ENCODE measurements at regions not wholly inside any gene's neighbourhood (a gene's known extent, or its start where the extent isn't known, plus 50 kb on each side); places are given as distances from the start of the nearest gene placed in this dataset.

DNA sequence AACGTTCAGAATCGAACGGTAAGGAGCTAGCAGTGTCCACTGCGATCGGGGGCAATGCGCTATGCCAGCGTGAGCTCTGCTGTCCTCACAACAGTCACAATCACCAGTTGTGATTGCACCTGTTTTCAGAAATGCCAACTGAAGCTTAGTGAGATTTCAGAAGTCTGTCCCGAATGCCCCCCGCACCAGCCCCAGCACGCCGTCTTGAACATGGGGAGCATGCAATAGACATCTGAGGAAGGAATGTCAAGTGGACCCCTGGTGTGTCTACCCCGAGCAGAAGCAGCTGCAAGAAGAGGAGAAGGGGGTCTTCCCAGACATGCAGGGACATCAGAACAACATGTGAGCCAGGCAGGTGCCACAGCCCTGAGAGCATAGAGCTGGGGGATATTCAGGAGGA, 125.7 kb upstream of the CHST15 start:
- TF ChIP-seq, protein P1, sequence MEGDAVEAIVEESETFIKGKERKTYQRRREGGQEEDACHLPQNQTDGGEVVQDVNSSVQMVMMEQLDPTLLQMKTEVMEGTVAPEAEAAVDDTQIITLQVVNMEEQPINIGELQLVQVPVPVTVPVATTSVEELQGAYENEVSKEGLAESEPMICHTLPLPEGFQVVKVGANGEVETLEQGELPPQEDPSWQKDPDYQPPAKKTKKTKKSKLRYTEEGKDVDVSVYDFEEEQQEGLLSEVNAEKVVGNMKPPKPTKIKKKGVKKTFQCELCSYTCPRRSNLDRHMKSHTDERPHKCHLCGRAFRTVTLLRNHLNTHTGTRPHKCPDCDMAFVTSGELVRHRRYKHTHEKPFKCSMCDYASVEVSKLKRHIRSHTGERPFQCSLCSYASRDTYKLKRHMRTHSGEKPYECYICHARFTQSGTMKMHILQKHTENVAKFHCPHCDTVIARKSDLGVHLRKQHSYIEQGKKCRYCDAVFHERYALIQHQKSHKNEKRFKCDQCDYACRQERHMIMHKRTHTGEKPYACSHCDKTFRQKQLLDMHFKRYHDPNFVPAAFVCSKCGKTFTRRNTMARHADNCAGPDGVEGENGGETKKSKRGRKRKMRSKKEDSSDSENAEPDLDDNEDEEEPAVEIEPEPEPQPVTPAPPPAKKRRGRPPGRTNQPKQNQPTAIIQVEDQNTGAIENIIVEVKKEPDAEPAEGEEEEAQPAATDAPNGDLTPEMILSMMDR (IDR thresholded peaks at IDR 0.05) = no peak
- TF ChIP-seq, protein P2, sequence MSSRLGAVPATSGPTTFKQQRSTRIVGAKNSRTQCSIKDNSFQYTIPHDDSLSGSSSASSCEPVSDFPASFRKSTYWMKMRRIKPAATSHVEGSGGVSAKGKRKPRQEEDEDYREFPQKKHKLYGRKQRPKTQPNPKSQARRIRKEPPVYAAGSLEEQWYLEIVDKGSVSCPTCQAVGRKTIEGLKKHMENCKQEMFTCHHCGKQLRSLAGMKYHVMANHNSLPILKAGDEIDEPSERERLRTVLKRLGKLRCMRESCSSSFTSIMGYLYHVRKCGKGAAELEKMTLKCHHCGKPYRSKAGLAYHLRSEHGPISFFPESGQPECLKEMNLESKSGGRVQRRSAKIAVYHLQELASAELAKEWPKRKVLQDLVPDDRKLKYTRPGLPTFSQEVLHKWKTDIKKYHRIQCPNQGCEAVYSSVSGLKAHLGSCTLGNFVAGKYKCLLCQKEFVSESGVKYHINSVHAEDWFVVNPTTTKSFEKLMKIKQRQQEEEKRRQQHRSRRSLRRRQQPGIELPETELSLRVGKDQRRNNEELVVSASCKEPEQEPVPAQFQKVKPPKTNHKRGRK (CRISPR knock-in tag; IDR thresholded peaks at IDR 0.05; ENCODE audit: borderline replicate concordance) = no peak
- TF ChIP-seq CREB1 (CRISPR knock-in tag; IDR thresholded peaks at IDR 0.05) (no peak), SP1 (CRISPR knock-in tag; conservative IDR thresholded peaks at IDR 0.05) (no peak), NFYB (CRISPR knock-in tag; conservative IDR thresholded peaks at IDR 0.05; ENCODE audit: low read depth) (no peak), GRHL2 (CRISPR knock-in tag; IDR thresholded peaks at IDR 0.05; ENCODE audit: insufficient replicate concordance, severe bottlenecking) (no peak), ZNF219 (CRISPR knock-in tag; IDR thresholded peaks at IDR 0.05; ENCODE audit: borderline replicate concordance) (no peak), ATF1 (CRISPR knock-in tag; IDR thresholded peaks at IDR 0.05) (no peak)
- TF ChIP-seq, protein P3, sequence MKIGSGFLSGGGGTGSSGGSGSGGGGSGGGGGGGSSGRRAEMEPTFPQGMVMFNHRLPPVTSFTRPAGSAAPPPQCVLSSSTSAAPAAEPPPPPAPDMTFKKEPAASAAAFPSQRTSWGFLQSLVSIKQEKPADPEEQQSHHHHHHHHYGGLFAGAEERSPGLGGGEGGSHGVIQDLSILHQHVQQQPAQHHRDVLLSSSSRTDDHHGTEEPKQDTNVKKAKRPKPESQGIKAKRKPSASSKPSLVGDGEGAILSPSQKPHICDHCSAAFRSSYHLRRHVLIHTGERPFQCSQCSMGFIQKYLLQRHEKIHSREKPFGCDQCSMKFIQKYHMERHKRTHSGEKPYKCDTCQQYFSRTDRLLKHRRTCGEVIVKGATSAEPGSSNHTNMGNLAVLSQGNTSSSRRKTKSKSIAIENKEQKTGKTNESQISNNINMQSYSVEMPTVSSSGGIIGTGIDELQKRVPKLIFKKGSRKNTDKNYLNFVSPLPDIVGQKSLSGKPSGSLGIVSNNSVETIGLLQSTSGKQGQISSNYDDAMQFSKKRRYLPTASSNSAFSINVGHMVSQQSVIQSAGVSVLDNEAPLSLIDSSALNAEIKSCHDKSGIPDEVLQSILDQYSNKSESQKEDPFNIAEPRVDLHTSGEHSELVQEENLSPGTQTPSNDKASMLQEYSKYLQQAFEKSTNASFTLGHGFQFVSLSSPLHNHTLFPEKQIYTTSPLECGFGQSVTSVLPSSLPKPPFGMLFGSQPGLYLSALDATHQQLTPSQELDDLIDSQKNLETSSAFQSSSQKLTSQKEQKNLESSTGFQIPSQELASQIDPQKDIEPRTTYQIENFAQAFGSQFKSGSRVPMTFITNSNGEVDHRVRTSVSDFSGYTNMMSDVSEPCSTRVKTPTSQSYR (CRISPR knock-in tag; IDR thresholded peaks at IDR 0.05) = no peak
- TF ChIP-seq, protein P4, sequence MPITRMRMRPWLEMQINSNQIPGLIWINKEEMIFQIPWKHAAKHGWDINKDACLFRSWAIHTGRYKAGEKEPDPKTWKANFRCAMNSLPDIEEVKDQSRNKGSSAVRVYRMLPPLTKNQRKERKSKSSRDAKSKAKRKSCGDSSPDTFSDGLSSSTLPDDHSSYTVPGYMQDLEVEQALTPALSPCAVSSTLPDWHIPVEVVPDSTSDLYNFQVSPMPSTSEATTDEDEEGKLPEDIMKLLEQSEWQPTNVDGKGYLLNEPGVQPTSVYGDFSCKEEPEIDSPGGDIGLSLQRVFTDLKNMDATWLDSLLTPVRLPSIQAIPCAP (CRISPR knock-in tag; IDR thresholded peaks at IDR 0.05) = no peak

All from WTC11 (cell line).